Epithelial cell of esophagus (primary cell): ENCODE measurements at regions not wholly inside any gene's neighbourhood (a gene's known extent, or its start where the extent isn't known, plus 50 kb on each side); places are given as distances from the start of the nearest gene placed in this dataset.

Experiments
- DNase-seq: peaks from one replicate; pipeline ENCODE4 v3.0.0; 2010; ENCODE audit warnings: low read depth
- H3K4me3 ChIP-seq: 2 replicates; pipeline ENCODE4 v1.5.1; 2011; ENCODE audit warnings: mild to moderate bottlenecking, low read length, control low read depth
- TF ChIP-seq, protein P1 (sequence below): IDR thresholded peaks from 2 replicates; pipeline ENCODE4 v1.5.1; 2011; ENCODE audit warnings: low read depth, mild to moderate bottlenecking, low read length, control low read depth, inconsistent platforms; ENCODE audit not compliant: insufficient read depth; ENCODE audit errors: missing control alignments

DNA sequence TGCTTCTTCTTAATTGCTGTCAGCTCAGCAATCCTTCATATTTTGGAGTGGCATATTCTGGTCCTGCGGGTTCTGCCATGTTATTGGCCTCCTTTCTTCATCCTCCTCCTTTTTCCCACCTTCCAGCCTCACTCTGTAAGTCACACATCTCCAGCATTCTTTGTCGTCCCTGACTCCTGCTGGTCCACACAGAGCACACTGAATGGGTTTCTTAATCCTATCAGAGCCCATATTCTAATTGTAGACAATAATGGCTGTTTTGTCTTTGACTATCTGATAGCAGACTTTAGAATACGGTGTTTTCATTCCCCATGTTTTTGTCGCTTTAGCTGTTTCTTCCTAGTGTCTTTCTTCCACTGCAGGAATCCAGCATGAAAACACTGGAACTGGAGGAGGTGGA lies 389.6 kb downstream of the REEP3 start:
- no peak for DNase-seq
- TF ChIP-seq, protein P1, sequence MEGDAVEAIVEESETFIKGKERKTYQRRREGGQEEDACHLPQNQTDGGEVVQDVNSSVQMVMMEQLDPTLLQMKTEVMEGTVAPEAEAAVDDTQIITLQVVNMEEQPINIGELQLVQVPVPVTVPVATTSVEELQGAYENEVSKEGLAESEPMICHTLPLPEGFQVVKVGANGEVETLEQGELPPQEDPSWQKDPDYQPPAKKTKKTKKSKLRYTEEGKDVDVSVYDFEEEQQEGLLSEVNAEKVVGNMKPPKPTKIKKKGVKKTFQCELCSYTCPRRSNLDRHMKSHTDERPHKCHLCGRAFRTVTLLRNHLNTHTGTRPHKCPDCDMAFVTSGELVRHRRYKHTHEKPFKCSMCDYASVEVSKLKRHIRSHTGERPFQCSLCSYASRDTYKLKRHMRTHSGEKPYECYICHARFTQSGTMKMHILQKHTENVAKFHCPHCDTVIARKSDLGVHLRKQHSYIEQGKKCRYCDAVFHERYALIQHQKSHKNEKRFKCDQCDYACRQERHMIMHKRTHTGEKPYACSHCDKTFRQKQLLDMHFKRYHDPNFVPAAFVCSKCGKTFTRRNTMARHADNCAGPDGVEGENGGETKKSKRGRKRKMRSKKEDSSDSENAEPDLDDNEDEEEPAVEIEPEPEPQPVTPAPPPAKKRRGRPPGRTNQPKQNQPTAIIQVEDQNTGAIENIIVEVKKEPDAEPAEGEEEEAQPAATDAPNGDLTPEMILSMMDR: no peak

DNA sequence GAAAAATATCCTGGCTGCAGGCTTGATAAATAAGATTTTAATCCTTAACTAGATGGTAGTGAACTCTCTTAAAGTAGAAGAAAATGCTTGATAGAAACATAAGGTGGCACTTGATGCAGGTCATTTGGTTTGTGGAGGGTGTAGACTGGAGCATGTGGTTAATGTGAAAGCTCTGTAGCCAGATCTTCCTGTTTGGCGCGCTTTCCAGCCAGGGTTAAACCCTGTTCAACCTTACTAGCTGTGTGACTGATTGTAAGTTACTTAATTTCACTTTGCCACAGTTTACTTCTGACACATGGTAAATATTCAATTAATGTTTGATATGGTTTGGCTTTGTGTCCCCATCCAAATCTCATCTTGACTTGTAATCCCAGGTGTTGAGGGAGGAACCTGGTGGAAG lies 394.0 kb downstream of the REEP3 start:
- TF ChIP-seq, protein P1: no peak
- H3K4me3 ChIP-seq: no peak overlapping the region
- DNase-seq: peak; percentile 10

More for the DNA sequence above, 389.6 kb downstream of the REEP3 start:
- H3K4me3 ChIP-seq: no peak overlapping the region

DNA sequence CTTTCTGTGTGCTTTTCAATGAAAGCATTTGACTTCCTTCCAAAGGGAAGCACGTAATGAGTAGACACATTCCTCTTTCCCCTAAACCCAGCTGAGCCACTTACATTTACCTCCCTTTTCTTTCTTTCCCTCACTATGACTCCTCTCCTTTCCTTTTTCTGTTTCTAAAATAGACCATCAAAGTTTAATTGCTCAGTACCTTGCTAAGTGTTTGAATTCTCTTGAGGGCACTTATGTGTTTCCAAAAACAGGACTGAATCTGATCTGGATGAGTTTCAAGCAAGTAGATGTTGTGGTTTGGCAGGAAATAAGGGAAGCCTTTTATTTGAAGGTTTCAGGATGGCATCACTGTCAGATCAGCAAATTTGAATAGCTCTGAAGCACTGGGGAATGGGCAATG lies 396.2 kb downstream of the REEP3 start:
- H3K4me3 ChIP-seq: no peak overlapping the region
- no peak for DNase-seq
- TF ChIP-seq, protein P1: no peak

DNA sequence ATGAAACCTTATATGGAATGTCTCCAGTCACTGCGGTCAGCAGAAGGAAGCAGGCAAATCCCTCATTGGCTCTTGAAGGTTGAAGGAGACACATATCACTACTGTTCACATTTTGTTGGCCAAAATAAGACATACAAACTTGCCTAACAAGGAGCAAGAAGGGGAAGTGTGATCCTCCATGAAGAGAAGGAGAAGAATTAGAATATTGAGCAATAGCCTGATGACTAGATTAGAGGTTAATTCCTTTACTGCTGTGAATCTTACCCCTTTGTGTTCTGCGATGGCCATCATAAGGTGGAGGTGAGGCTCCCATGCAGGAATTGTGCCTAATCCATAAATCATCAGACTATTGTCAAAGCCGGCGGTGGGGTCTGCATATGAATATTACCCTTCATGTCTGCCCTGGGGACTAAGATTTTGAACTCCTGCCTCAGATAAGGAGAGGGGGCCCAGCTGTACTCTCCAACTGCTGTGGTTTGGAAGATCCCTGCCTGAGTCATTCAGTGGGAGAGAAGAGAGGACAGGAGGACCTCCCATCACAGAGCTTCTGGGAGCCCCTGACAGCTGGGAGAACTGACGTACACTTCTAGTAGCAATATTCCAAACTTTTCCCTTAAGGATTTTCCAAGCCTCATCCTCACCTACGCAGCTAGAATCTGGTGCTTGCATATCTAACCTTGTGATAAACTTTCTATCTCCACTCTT lies 398.5 kb downstream of the REEP3 start:
- TF ChIP-seq, protein P1: no peak
- peak; percentile 3 for DNase-seq

DNA sequence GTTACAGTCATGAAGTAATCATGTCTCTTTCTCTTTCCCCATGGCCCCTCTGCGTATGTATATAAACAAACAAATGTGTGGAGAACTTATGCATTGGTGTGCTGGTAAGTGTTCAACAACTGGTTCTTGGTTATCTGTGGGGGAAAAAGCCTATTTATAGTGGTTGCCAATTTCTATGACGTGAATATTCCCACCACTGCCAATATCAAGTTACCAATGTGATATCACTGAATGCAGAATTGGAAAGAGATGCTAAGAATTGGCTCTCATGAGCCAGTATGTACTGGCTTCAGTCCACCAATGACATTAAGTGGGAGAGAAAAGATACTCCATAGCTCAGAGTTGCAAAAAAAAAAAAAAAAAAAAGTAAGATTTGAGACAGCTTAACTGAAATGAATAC lies 399.7 kb downstream of the REEP3 start:
- DNase-seq: no peak
- no peak overlapping the region for H3K4me3 ChIP-seq
- TF ChIP-seq, protein P1: no peak

More for the DNA sequence above, 398.5 kb downstream of the REEP3 start:
- no peak overlapping the region for H3K4me3 ChIP-seq

DNA sequence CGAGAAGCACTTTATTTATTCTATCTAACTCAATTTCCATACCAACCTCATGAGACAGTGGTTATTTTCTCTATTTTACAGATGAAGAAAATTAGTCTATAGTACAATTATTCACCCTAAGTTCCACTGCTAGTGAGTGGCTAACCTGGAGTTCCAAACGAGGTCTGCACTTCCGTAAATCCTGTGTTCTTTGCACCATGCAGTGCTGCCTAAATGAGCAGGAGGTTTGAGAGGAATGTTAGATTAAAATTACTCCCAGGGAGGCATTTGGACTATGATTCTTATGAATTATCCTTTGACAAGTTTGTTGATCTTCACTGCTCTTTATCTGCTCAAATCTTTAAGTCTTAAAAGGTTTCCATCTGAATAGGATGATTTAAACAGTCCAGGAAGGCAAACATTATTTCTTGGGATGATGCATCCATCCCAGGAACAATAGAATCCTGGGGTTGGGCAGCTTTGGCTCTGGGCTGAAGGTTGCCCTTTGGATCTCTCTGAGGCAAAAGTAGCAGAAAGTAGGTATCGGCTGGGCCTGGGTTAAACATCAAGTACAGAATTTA lies 400.8 kb downstream of the REEP3 start:
- no peak for DNase-seq
- TF ChIP-seq, protein P1: no peak
- H3K4me3 ChIP-seq: no peak overlapping the region
